Frontal cortex (tissue), 3 donors: ENCODE measurements at regions not wholly inside any gene's neighbourhood (a gene's known extent, or its start where the extent isn't known, plus 50 kb on each side); places are given as distances from the start of the nearest gene placed in this dataset.
"Not testable (repeated sequence)": the region's sequence is repeated elsewhere in the genome, so short reads cannot be mapped to it uniquely, and the experiment has no call there.

Experiments
- DNase-seq, 2 donors: peaks; one replicate each; pipeline ENCODE4 v3.0.0; 2012; ENCODE audit warnings: low spot score in 2 of 2
- FAIRE-seq: peaks from 2 replicates; lab custom pipeline; 2012; peaks lifted over from hg19 to GRCh38; lab: Jason Lieb, UNC
- donor health status: control.
- donor health status: control.
- donor health status: control.

- no peak for DNase-seq
- no peak for FAIRE-seq
Measured at GRCh38 chr2:143847257-143847656, 672.7 kb downstream of the ZEB2 start.

DNA sequence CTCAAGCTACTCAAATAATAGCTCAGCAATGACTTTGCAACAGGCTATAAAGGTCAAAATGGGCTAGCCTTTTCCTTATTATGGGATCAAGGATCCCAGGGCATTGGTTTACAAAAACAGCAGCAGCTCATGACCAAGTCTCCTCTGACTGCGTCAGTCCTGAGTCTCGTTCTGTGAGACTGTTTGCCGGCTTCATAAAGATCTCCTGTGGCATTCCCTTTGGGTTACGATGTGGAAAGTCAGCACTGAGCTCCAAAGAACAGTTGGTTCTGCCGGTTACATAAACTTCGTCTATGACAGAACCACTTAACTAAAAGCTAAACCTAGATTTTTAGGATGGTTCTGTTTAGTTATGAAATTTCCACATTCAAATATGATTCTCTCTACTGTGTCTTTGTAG is 674.9 kb downstream of the ZEB2 start:
- DNase-seq, result no peak
- FAIRE-seq, result no peak

DNA sequence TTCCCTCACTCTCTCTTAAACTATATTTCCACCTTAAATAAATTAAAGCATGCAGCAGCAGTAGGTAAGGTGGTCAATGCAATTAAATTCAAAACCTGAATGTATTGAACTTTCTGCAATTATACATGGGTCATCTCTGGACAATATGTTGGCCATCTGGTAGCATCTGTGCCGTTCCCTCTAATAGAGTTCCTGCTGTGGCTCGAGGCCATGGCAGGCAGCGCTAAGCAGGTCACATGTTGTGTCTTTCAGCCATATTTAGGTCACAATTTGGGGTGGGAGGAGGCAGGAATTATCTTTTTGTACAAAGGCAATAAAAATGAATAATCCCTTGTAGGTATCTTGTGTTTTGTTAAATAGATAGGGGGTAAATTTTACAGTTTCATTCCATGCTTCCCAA is 676.2 kb downstream of the ZEB2 start:
- DNase-seq (no peak), FAIRE-seq (no peak)

DNA sequence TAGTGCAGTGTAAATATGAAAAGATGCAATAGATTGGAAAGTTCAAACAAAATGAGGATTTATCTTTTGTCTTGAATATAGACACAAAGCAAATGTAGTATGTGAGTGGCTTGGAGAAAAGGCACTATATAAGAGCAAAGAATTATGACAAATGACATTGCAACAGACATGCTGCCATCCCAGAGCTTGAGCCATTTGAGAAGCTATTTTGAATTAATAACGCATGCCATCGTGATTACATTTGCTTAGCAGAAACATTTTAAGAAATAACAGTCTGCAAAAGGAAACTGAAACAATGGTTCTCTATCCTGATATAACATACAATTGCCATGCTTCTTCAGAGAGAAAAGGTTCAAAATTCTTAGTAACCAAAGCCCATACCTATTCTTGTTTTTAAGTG is 677.1 kb downstream of the ZEB2 start:
- DNase-seq, result no peak
- no peak for FAIRE-seq

GRCh38 chr2:143841935-143842334 is 678.0 kb downstream of the ZEB2 start:
- FAIRE-seq, result no peak
- DNase-seq, result no peak

DNA sequence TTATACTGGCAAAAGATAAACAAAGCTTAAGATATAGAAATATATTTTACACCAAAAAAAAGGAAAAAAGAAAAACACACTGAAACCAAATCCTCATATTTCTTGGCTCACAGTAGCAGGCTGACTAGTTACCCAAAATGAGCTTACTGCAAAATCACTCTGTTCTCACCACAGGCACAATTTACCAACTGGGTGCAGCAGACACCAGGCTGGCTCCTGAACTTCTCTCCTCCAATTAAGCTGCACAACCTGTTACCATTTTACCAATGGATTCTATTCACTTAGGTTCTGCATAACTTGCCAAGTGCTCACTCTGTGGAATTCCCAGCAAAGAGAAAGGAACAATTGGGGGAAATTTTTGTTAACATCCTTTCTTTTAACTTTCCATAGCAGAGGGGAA is 679.3 kb downstream of the ZEB2 start:
- no peak for DNase-seq
- FAIRE-seq, result no peak

DNA sequence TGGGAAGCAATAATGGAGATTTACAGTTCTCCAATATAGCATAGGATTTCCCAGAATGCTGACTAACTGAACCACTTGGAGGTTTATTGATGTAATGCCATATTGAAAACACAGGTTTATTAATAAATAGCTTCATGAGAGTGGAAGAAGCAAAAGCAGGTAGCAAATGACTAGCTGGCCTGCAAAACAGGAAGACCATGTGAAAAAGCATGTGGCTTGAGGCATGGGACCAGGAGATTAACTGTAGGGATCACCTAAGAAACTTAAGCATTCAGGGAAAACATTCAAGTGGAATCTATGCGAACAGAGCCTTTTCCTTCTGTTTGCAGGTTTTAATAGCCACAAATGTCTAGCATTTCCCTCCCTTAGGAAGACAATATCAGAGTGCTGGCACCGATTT is 679.7 kb downstream of the ZEB2 start:
- DNase-seq (no peak), FAIRE-seq (no peak)

DNA sequence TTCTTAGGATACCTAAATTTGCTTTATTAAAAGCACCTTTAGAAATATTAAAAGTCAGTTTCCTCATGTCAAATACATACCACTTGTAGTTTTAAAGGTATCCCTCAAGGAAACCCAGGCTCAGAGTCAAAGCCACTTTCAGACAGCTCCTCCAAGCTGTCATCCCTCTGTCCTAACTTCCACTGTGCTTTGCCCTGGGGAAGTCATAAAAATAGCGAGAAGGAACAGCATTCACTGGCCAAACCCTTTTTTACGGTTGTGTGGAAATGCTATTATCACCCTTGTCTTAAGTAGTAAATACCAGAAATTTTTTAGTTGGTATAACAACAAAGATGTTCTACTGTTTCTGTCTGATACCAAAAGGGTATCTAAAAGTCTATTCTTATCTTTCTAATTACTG is 680.5 kb downstream of the ZEB2 start:
- FAIRE-seq, result no peak
- DNase-seq, result no peak

DNA sequence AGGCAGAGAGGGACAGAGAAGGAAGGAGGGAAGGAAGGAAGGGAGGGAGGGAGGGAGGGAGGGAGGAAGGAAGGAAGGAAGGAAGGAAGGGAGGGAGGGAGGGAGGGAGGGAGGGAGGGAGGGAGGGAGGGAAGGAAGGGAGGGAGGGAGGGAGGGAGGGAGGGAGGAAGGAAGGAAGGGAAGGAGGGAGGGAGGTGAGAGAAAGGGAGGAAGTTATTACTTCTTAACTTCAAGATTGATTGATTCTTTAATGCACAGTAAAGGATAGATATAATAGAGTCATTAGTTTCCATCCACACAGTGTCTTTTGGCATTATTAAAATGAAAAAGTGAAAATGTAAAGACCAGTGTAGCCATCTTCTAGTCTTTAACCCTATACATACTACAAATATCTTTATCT is 682.9 kb downstream of the ZEB2 start:
- FAIRE-seq, DNase-seq: not testable (repeated sequence)

DNA sequence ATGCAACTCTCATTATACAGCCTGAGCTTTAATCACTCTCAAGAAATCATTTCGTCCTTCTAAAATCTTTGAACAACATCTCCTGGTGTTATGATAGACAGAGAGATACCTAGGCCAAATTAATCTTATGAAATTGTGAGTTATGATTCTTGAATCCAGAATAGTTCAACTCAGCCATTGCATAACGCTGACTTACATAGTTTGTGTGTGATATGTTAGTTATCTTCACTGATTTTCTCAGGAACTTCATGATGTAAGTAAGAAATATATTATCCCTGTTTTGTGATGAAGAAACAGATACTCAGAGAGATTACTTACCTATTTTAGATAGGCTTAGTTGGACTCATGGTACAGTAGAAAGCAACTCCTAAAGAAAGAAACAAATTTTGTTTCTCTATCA is 684.4 kb downstream of the ZEB2 start:
- FAIRE-seq (no peak), DNase-seq (no peak)

GRCh38 chr2:143833015-143833660 is 686.8 kb downstream of the ZEB2 start:
- no peak for DNase-seq
- FAIRE-seq, result no peak

GRCh38 chr2:143830476-143830875 is 689.4 kb downstream of the ZEB2 start:
- DNase-seq (no peak), FAIRE-seq (no peak)

DNA sequence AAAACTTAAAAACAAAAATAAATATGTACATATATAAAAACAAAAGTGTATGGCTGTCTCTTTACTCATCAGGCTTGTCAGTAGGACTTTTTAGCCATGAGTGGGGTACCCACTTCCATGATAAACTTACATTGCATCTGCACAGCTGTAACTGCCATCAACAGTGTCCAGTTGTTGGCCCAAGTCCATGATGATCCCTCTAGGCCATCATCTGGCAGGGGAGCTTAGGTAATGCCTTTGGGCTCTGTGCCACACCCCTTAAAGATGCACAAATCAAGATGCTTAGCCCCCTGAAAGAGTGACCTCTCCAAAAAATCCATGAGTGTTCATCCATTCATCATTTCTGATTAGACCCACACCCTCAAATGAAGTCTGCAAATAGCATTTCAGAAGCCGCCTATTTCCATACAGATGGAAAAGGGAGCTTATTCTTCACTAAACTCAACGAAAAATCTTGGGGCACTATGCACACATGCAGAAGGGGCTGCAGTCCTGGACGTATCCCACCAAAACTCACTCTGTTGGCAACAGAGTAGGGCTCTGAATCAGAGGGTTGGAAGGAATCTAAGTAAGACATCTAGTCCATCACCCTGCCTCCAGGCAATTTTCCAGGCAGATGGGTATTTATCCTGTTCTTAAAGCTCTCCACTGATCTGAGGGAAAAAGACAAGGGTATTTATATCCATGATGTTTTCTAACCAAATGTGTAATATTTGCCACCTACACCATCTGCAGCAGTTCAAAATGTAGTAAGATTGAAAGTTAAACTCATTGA is 691.0 kb downstream of the ZEB2 start:
- DNase-seq (no peak), FAIRE-seq (no peak)

DNA sequence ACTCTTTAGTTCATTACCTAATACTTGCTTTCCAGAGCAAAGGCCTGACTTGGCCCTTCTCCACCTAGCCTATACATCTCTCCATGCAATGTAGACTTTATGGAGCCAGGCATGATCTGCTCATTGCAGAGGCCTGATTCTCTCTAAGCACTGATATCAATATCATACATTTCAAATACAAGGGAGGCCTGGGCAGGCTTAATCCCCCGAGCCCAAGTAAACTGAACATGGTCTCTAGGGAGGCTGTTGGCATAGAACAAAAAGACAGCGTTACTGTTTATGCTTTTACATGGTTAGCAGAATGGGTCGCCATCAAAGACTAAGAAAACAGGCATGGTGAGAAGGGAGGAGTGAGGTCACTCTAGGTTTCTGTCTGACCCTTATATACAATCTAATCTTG is 695.1 kb downstream of the ZEB2 start:
- DNase-seq, result no peak
- FAIRE-seq, result no peak

DNA sequence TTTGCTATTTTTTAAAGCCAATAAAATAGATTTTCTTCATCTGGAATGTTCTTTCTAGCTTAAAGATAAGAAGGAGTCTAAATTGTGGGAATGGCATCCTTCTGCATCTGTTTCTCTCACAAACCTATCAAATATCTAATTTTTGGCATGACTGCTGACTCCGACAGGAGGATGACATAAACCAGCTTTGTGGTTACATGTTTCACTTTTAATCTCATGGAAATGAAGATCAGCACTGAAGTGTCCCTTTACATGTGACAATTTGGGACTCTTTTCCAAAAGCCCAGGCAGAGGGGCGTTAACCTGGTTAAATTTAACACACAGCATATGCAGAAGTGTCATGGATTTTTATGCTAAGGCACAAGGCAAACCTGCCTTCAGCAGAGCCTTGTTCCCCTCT is 694.7 kb downstream of the ARHGAP15 start:
- DNase-seq (no peak), FAIRE-seq (no peak)

DNA sequence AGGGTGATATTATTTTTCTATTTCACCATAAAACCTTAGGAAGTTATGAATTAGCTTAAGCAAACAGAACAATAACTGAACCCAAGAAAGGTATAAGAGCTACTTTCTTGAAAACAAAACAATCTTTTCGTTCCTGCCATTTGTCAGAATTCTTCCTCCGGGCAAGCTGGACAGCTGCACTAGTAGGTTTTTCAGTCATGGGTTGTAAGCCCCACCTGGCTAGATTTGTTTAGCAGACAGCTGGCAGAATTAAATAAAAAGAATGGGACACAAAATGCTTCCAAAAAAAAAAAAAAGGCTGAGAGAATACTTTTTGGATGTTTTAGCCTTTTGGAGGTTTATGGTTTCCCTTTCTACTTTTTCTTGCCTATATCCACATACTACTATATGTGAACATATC is 694.1 kb downstream of the ARHGAP15 start:
- FAIRE-seq (no peak), DNase-seq (no peak)

- FAIRE-seq (no peak), DNase-seq (no peak)
Measured at GRCh38 chr2:143822736-143823135, 693.5 kb downstream of the ARHGAP15 start.

GRCh38 chr2:143819764-143820163 is 690.5 kb downstream of the ARHGAP15 start:
- FAIRE-seq (no peak), DNase-seq (no peak)

- FAIRE-seq, result no peak
Measured at GRCh38 chr2:143819190-143819735, 690.0 kb downstream of the ARHGAP15 start.

More at GRCh38 chr2:143819190-143819735, 690.0 kb downstream of the ARHGAP15 start:
- no peak for DNase-seq
